ENCODE measurements at regions not wholly inside any gene's neighbourhood (a gene's known extent, or its start where the extent isn't known, plus 50 kb on each side); places are given as distances from the start of the nearest gene placed in this dataset.
A peak's percentile ranks its signal among the peaks of the same experiment; 100 is the strongest.

- Histone ChIP-seq H3K4me2 (ENCODE audit: extremely low read depth, insufficient read depth, low read length) (no peak overlapping the region), H3K27ac (ENCODE audit: insufficient read depth, low read length) (no peak overlapping the region), H3K79me2 (ENCODE audit: control insufficient read depth, insufficient read depth, low read length) (no peaks in the 10 kb centered on the region), H2AFZ (ENCODE audit: low read length) (no peak overlapping the region), H3K9me3 (ENCODE audit: control insufficient read depth, insufficient read depth, low read depth, low read length) (no peaks in the 10 kb centered on the region), H3K4me3 (replicated peaks in 1 of 4; ENCODE audit: control extremely low read depth in 1 of 4, insufficient read depth in 1 of 4, low read depth in 3 of 4, low read length in 4 of 4) (no peak overlapping the region), H3K27me3 (ENCODE audit: control insufficient read depth, insufficient read depth, low read length) (no peaks in the 10 kb centered on the region), H3K4me1 (ENCODE audit: control insufficient read depth, extremely low read depth, insufficient read depth, low read length) (no peaks in the 10 kb centered on the region), H3K36me3 (ENCODE audit: control insufficient read depth, insufficient read depth, low read length) (no peaks in the 10 kb centered on the region), H3K9ac (ENCODE audit: insufficient read depth, low read length) (no peak overlapping the region), H4K20me1 (ENCODE audit: control insufficient read depth, extremely low read depth, insufficient read depth, low read length) (no peaks in the 10 kb centered on the region)
- TF ChIP-seq EZH2 (IDR thresholded peaks at IDR 0.05; ENCODE audit: low read length, missing control alignments) (no peak), CTCF (conservative IDR thresholded peaks at IDR 0.05 in 1 of 2, IDR thresholded peaks at IDR 0.05 in 1 of 2; ENCODE audit: low read depth in 1 of 2, low read length in 2 of 2) (no peak)
- DNase-seq (ENCODE audit: low read depth in 2 of 2) = no peak
Measured at GRCh38 chr6:167054987-167055386, 55.8 kb downstream of the CEP43 start.

- H3K27ac ChIP-seq (ENCODE audit: insufficient read depth, low read length) = no peak overlapping the region
- no peaks in the 10 kb centered on the region for H3K4me1 ChIP-seq (ENCODE audit: control insufficient read depth, extremely low read depth, insufficient read depth, low read length)
- H3K79me2 ChIP-seq (ENCODE audit: control insufficient read depth, insufficient read depth, low read length) = no peaks in the 10 kb centered on the region
- DNase-seq (ENCODE audit: low read depth in 2 of 2) = peak in 1 of 2 donors; percentile 89
- H4K20me1 ChIP-seq (ENCODE audit: control insufficient read depth, extremely low read depth, insufficient read depth, low read length) = no peaks in the 10 kb centered on the region
- H3K27me3 ChIP-seq (ENCODE audit: control insufficient read depth, insufficient read depth, low read length) = no peaks in the 10 kb centered on the region
- no peaks in the 10 kb centered on the region for H3K36me3 ChIP-seq (ENCODE audit: control insufficient read depth, insufficient read depth, low read length)
- no peak overlapping the region for H3K4me2 ChIP-seq (ENCODE audit: extremely low read depth, insufficient read depth, low read length)
- no peak overlapping the region for H3K4me3 ChIP-seq (replicated peaks in 1 of 4; ENCODE audit: control extremely low read depth in 1 of 4, insufficient read depth in 1 of 4, low read depth in 3 of 4, low read length in 4 of 4)
- H3K9me3 ChIP-seq (ENCODE audit: control insufficient read depth, insufficient read depth, low read depth, low read length) = no peaks in the 10 kb centered on the region
- H2AFZ ChIP-seq (ENCODE audit: low read length) = no peak overlapping the region
- no peak overlapping the region for H3K9ac ChIP-seq (ENCODE audit: insufficient read depth, low read length)
- TF ChIP-seq CTCF (conservative IDR thresholded peaks at IDR 0.05 in 1 of 2, IDR thresholded peaks at IDR 0.05 in 1 of 2; ENCODE audit: low read depth in 1 of 2, low read length in 2 of 2) (no peak), EZH2 (IDR thresholded peaks at IDR 0.05; ENCODE audit: low read length, missing control alignments) (no peak)
Measured at GRCh38 chr6:167056370-167056769, 57.2 kb downstream of the CEP43 start.

GRCh38 chr6:167058261-167058660 lies 59.1 kb downstream of the CEP43 start:
- Histone ChIP-seq H4K20me1 (ENCODE audit: control insufficient read depth, extremely low read depth, insufficient read depth, low read length) (no peaks in the 10 kb centered on the region), H3K36me3 (ENCODE audit: control insufficient read depth, insufficient read depth, low read length) (no peaks in the 10 kb centered on the region), H3K4me2 (ENCODE audit: extremely low read depth, insufficient read depth, low read length) (no peak overlapping the region), H3K79me2 (ENCODE audit: control insufficient read depth, insufficient read depth, low read length) (no peaks in the 10 kb centered on the region), H3K4me3 (replicated peaks in 1 of 4; ENCODE audit: control extremely low read depth in 1 of 4, insufficient read depth in 1 of 4, low read depth in 3 of 4, low read length in 4 of 4) (no peak overlapping the region), H3K27me3 (ENCODE audit: control insufficient read depth, insufficient read depth, low read length) (no peaks in the 10 kb centered on the region), H3K4me1 (ENCODE audit: control insufficient read depth, extremely low read depth, insufficient read depth, low read length) (no peaks in the 10 kb centered on the region), H3K9me3 (ENCODE audit: control insufficient read depth, insufficient read depth, low read depth, low read length) (no peaks in the 10 kb centered on the region), H3K27ac (ENCODE audit: insufficient read depth, low read length) (no peak overlapping the region), H2AFZ (ENCODE audit: low read length) (no peak overlapping the region), H3K9ac (ENCODE audit: insufficient read depth, low read length) (no peak overlapping the region)
- no peak for TF ChIP-seq EZH2 (IDR thresholded peaks at IDR 0.05; ENCODE audit: low read length, missing control alignments)
- no peak for TF ChIP-seq CTCF (conservative IDR thresholded peaks at IDR 0.05 in 1 of 2, IDR thresholded peaks at IDR 0.05 in 1 of 2; ENCODE audit: low read depth in 1 of 2, low read length in 2 of 2)
- peak in 1 of 2 donors; percentile 78 for DNase-seq (ENCODE audit: low read depth in 2 of 2)
